SK-N-SH (cell line): ENCODE measurements at regions not wholly inside any gene's neighbourhood (a gene's known extent, or its start where the extent isn't known, plus 50 kb on each side); places are given as distances from the start of the nearest gene placed in this dataset.

ENCODE experiments used
- CTCF ChIA-PET: fragments of 300-600, 350-600 bp; formaldehyde crosslinking; extraction: SDS; loops from one replicate; lab custom pipeline; 2021; lab: Yijun Ruan, JAX
- POLR2A ChIA-PET: fragments of 350-600 bp; sonication (Branson Sonifier 250); formaldehyde crosslinking; extraction: SDS; loops from one replicate; lab custom pipeline; 2020; ENCODE audit warnings: antibody characterized with exemption, inconsistent platforms; lab: Yijun Ruan, JAX
- DNase-seq: peaks from one replicate; pipeline ENCODE4 v3.0.0; 2012
- H2AFZ ChIP-seq: fragments of 200-600 bp; sonication (generic); 2 replicates; pipeline ENCODE4 v1.8.1; 2016; ENCODE audit warnings: antibody characterized with exemption, mild to moderate bottlenecking, low read depth
- H3F3A ChIP-seq: fragments of 200-600 bp; sonication (generic); replicated peaks from 2 replicates; pipeline ENCODE3; 2016; ENCODE audit warnings: antibody characterized with exemption, mild to moderate bottlenecking; ENCODE audit not compliant: insufficient read depth
- H3K27ac ChIP-seq, 2 experiments: fragments of 200-500 bp in 1 of 2; fragments of 200-600 bp in 1 of 2; sonication (Bioruptor generic) in 1 of 2; sonication (generic), shearing (Covaris generic) in 1 of 2; 2 replicates each; pipeline versions ENCODE4 v1.5.1 to v1.6.1; 2014 to 2016; ENCODE audit warnings: low read depth in 2 of 2, inconsistent platforms in 1 of 2, low read length in 1 of 2, mild to moderate bottlenecking in 1 of 2, mixed read lengths in 1 of 2
- H3K27me3 ChIP-seq: fragments of 200-600 bp; sonication (generic), shearing (Covaris generic); 2 replicates; pipeline ENCODE4 v1.6.1; 2016; ENCODE audit warnings: mixed run types; ENCODE audit not compliant: insufficient read depth
- H3K36me3 ChIP-seq, 2 experiments: fragments of 200-500 bp in 1 of 2; fragments of 200-600 bp in 1 of 2; sonication (Bioruptor generic) in 1 of 2; sonication (generic) in 1 of 2; replicated peaks in 1 of 2; 2 replicates each; pipeline versions ENCODE3 to v1.5.1; 2014 to 2016; ENCODE audit warnings: low read length in 1 of 2, mild to moderate bottlenecking in 1 of 2; ENCODE audit not compliant: insufficient read depth in 2 of 2, control insufficient read depth in 1 of 2
- H3K4me1 ChIP-seq, 2 experiments: fragments of 200-500 bp in 1 of 2; fragments of 200-600 bp in 1 of 2; sonication (Bioruptor generic) in 1 of 2; sonication (generic), shearing (Covaris generic) in 1 of 2; 2 replicates each; pipeline versions ENCODE4 v1.5.1 to v1.6.1; 2014 to 2016; ENCODE audit warnings: low read depth in 1 of 2, low read length in 1 of 2, mixed run types in 1 of 2; ENCODE audit not compliant: insufficient read depth in 2 of 2, control insufficient read depth in 1 of 2
- H3K4me2 ChIP-seq: fragments of 200-600 bp; sonication (generic), shearing (Covaris generic); 2 replicates; pipeline ENCODE4 v1.6.1; 2017; ENCODE audit warnings: mixed run types
- H3K4me3 ChIP-seq, 2 experiments: fragments of 200-500 bp in 1 of 2; fragments of 200-600 bp in 1 of 2; sonication (Bioruptor generic) in 1 of 2; sonication (generic), shearing (Covaris generic) in 1 of 2; 2 replicates each; pipeline versions ENCODE4 v1.5.1 to v1.8.1; 2014 to 2016; ENCODE audit warnings: low read depth in 2 of 2, inconsistent platforms in 1 of 2, low read length in 1 of 2, mild to moderate bottlenecking in 1 of 2, mixed read lengths in 1 of 2, moderate library complexity in 1 of 2
- H3K79me2 ChIP-seq: fragments of 200-600 bp; sonication (generic); 2 replicates; pipeline ENCODE4 v1.8.1; 2017; ENCODE audit warnings: mild to moderate bottlenecking; ENCODE audit not compliant: insufficient read depth
- H3K9ac ChIP-seq: fragments of 200-600 bp; sonication (generic); 2 replicates; pipeline ENCODE4 v1.6.1; 2017; ENCODE audit warnings: mixed run types
- H3K9me2 ChIP-seq: fragments of 200-600 bp; sonication (generic); 2 replicates; pipeline ENCODE4 v1.6.1; 2017; ENCODE audit warnings: mixed run types
- H3K9me3 ChIP-seq: fragments of 200-600 bp; sonication (generic); 2 replicates; pipeline ENCODE4 v1.6.1; 2017; ENCODE audit warnings: mixed run types, mild to moderate bottlenecking, moderate library complexity
- H4K20me1 ChIP-seq: fragments of 200-600 bp; sonication (generic); 2 replicates; pipeline ENCODE4 v1.6.1; 2017; ENCODE audit warnings: mild to moderate bottlenecking, mixed run types; ENCODE audit not compliant: insufficient read depth
- CHD2 ChIP-seq: fragments of 150-350 bp; IDR thresholded peaks from 2 replicates; pipeline ENCODE4 v1.6.1; 2018; ENCODE audit warnings: low read length; ENCODE audit not compliant: partially characterized antibody
- EP300 ChIP-seq, 2 experiments: IDR thresholded peaks; 2 replicates each; pipeline versions ENCODE4 v1.4.0 to v1.6.1; 2012; ENCODE audit warnings: borderline replicate concordance in 1 of 2, low read depth in 1 of 2, low read length in 1 of 2
- FOSL2 ChIP-seq: IDR thresholded peaks from 2 replicates; pipeline ENCODE4 v1.4.0; 2012; ENCODE audit warnings: low read depth, mild to moderate bottlenecking, moderate library complexity, borderline replicate concordance
- FOXM1 ChIP-seq: IDR thresholded peaks from 2 replicates; pipeline ENCODE4 v1.4.0; 2012; ENCODE audit warnings: low read depth, mild to moderate bottlenecking
- GABPA ChIP-seq: IDR thresholded peaks from 2 replicates; pipeline ENCODE4 v1.4.0; 2012; ENCODE audit warnings: low read depth, mild to moderate bottlenecking
- GATA2 ChIP-seq: sonication (generic); formaldehyde crosslinking; IDR thresholded peaks from 2 replicates; pipeline ENCODE4 v1.5.0; 2020; ENCODE audit warnings: mild to moderate bottlenecking, missing genetic modification reagents
- MXI1 ChIP-seq: IDR thresholded peaks from 2 replicates; pipeline ENCODE4 v1.6.1; 2012; ENCODE audit warnings: mild to moderate bottlenecking, low read depth, low read length, improper control_type of control experiment
- NFIC ChIP-seq: IDR thresholded peaks from 2 replicates; pipeline ENCODE4 v1.4.0; 2012; ENCODE audit warnings: borderline replicate concordance
- RAD21 ChIP-seq: IDR thresholded peaks from 2 replicates; pipeline ENCODE4 v1.6.1; 2012; ENCODE audit warnings: mild to moderate bottlenecking, low read length
- RFX5 ChIP-seq: IDR thresholded peaks from 2 replicates; pipeline ENCODE4 v1.6.1; 2012; ENCODE audit warnings: mild to moderate bottlenecking, improper control_type of control experiment, low read length
- SIN3A ChIP-seq: IDR thresholded peaks from 2 replicates; pipeline ENCODE4 v1.6.1; 2012; ENCODE audit warnings: low read depth, mild to moderate bottlenecking, low read length, moderate library complexity, borderline replicate concordance
- TCF12 ChIP-seq: IDR thresholded peaks from 2 replicates; pipeline ENCODE4 v1.4.0; 2012
- TEAD4 ChIP-seq: IDR thresholded peaks from 2 replicates; pipeline ENCODE4 v1.4.0; 2012; ENCODE audit warnings: mild to moderate bottlenecking, borderline replicate concordance; ENCODE audit not compliant: insufficient read depth
- YY1 ChIP-seq: IDR thresholded peaks from 2 replicates; pipeline ENCODE4 v1.4.0; 2012; ENCODE audit warnings: low read depth, mild to moderate bottlenecking
- WGBS: methylation state at CpG from one replicate; pipeline ENCODE4 v1.1.6; 2017; ENCODE audit warnings: low lambda C conversion rate; 5-methylcytosine and 5-hydroxymethylcytosine counted together
- TF ChIP-seq, protein P1 (sequence below): IDR thresholded peaks from 2 replicates; pipeline ENCODE4 v1.4.0; 2012; ENCODE audit warnings: low read depth, borderline replicate concordance
- TF ChIP-seq, protein P2 (sequence below): IDR thresholded peaks from 2 replicates; pipeline ENCODE4 v1.4.0; 2012; ENCODE audit warnings: low read depth
- TF ChIP-seq, protein P3 (sequence below): fragments of 200-600 bp; sonication (generic); IDR thresholded peaks from 2 replicates; pipeline ENCODE4 v1.6.1; 2017; ENCODE audit warnings: antibody characterized with exemption, mild to moderate bottlenecking, moderate library complexity

DNA sequence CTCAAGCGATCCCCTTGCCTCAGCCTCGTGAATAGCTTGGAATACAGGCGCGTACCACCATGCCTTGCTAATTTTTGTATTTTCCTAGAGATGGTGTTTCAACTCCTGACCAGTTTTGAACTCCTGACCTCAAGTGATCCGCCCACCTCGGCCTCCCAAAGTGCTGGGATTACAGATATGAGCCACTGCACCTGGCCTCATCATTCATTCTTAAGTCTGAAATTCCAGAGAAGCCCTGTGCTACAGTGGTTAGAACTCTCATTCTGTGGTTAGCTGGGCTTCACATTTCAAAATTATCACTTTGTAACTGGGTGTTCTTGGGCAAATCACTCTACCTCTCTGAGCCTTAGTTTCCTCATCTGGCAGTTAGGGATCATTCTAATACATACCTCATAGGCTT, 86.1 kb upstream of the POU3F1 start:
- WGBS: 69% methylated on average over 6 of the region's 6 CpGs
- H2AFZ ChIP-seq: no peak overlapping the region
- ChIA-PET CTCF (no interaction called here), POLR2A (no interaction called here)
- H3F3A ChIP-seq: no peaks in the 10 kb centered on the region
- no peak for DNase-seq
- no peaks in the 10 kb centered on the region for H3K4me1 ChIP-seq
- H3K36me3 ChIP-seq: no peaks in the 10 kb centered on the region
- TF ChIP-seq NFIC (no peak), SIN3A (no peak), GABPA (no peak), FOSL2 (no peak), EP300 (IDR thresholded peaks at IDR 0.05; ENCODE audit: borderline replicate concordance in 1 of 2, low read depth in 1 of 2, low read length in 1 of 2) (no peak), YY1 (no peak), CHD2 (no peak), RAD21 (no peak), RFX5 (no peak), MXI1 (no peak), GATA2 (CRISPR knock-in tag) (no peak), TCF12 (no peak)
- TF ChIP-seq, protein P1, sequence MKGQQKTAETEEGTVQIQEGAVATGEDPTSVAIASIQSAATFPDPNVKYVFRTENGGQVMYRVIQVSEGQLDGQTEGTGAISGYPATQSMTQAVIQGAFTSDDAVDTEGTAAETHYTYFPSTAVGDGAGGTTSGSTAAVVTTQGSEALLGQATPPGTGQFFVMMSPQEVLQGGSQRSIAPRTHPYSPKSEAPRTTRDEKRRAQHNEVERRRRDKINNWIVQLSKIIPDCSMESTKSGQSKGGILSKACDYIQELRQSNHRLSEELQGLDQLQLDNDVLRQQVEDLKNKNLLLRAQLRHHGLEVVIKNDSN: no peak
- TF ChIP-seq, protein P2, sequence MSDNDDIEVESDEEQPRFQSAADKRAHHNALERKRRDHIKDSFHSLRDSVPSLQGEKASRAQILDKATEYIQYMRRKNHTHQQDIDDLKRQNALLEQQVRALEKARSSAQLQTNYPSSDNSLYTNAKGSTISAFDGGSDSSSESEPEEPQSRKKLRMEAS: no peak
- TF ChIP-seq, protein P3, sequence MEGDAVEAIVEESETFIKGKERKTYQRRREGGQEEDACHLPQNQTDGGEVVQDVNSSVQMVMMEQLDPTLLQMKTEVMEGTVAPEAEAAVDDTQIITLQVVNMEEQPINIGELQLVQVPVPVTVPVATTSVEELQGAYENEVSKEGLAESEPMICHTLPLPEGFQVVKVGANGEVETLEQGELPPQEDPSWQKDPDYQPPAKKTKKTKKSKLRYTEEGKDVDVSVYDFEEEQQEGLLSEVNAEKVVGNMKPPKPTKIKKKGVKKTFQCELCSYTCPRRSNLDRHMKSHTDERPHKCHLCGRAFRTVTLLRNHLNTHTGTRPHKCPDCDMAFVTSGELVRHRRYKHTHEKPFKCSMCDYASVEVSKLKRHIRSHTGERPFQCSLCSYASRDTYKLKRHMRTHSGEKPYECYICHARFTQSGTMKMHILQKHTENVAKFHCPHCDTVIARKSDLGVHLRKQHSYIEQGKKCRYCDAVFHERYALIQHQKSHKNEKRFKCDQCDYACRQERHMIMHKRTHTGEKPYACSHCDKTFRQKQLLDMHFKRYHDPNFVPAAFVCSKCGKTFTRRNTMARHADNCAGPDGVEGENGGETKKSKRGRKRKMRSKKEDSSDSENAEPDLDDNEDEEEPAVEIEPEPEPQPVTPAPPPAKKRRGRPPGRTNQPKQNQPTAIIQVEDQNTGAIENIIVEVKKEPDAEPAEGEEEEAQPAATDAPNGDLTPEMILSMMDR: no peak
- no peaks in the 10 kb centered on the region for H3K9me2 ChIP-seq
- H3K9me3 ChIP-seq: no peaks in the 10 kb centered on the region
- no peak overlapping the region for H3K27ac ChIP-seq
- H3K79me2 ChIP-seq: no peaks in the 10 kb centered on the region
- H3K27me3 ChIP-seq: peaks cover 4% of the 10 kb centered on the region; the same call in 1 of the 2 replicates
- H4K20me1 ChIP-seq: no peaks in the 10 kb centered on the region
- H3K9ac ChIP-seq: no peak overlapping the region
- H3K4me3 ChIP-seq: no peak overlapping the region
- no peak overlapping the region for H3K4me2 ChIP-seq

DNA sequence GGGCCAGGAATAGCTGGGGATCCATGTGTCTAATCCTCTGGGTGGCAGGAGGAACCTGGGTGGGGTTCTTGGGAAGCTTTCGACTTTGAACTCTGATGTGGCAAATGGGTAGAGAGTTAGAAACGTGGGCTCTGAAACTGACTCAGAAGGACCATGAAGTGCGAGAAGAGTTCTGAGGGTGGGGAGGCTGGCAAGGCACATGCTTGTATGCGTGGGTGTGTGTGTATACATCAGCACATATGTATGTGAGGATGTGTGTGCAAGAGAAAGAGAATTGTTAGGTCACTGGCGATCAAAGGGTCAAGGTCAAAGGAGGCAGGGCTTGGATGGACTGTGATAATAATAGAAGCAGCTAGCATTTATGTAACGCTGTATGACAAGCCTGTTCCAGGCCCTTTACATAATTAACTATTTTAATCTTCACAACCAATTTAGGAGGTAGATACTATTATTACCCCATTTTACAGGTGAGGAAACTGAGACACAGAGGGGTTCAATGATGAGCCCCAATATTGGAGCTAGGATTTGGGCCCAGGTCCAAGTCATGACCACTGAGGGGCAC, 84.5 kb upstream of the POU3F1 start:
- Histone ChIP-seq H3K9ac (no peak overlapping the region), H3K27ac (no peak overlapping the region), H3K79me2 (no peaks in the 10 kb centered on the region), H4K20me1 (no peaks in the 10 kb centered on the region), H3K9me2 (no peaks in the 10 kb centered on the region), H3F3A (no peaks in the 10 kb centered on the region), H3K27me3 (peaks cover 4% of the 10 kb centered on the region; the same call in 1 of the 2 replicates), H2AFZ (no peak overlapping the region), H3K36me3 (no peaks in the 10 kb centered on the region), H3K4me2 (no peak overlapping the region), H3K4me3 (no peak overlapping the region), H3K4me1 (no peaks in the 10 kb centered on the region), H3K9me3 (no peaks in the 10 kb centered on the region)
- 47% methylated on average over 6 of the region's 6 CpGs for WGBS
- ChIA-PET CTCF (interaction anchor here (1.0 to 1.1 kb wide), 2 partner anchors 21 to 26 kb away, joined by 3 read pairs; no protein-coding TSS in a partner anchor), POLR2A (no interaction called here)
- TF ChIP-seq SIN3A (no peak), MXI1 (no peak), FOXM1 (no peak), TEAD4 (no peak)
- TF ChIP-seq, protein P3: no peak
- no peak for DNase-seq
